ENCODE measurements at regions not wholly inside any gene's neighbourhood (a gene's known extent, or its start where the extent isn't known, plus 50 kb on each side); places are given as distances from the start of the nearest gene placed in this dataset.

- TF ChIP-seq CTCF (IDR thresholded peaks at IDR 0.05; ENCODE audit: low read length) (no peak), EZH2 (optimal IDR thresholded peaks at IDR 0.05; ENCODE audit: low read depth, low read length) (no peak), EZH2phosphoT487 (IDR thresholded peaks at IDR 0.05; ENCODE audit: low read length) (no peak)
Observed at GRCh38 chr2:200034816-200035215, 79.4 kb downstream of the MAIP1 start.
